Muscle of arm (tissue), 1 donor: ENCODE measurements at regions not wholly inside any gene's neighbourhood (a gene's known extent, or its start where the extent isn't known, plus 50 kb on each side); places are given as distances from the start of the nearest gene placed in this dataset.
A peak's percentile ranks its signal among the peaks of the same experiment; 100 is the strongest.

Experiments used
- DNase-seq: peaks from one replicate; pipeline ENCODE4 v3.0.0-alpha.2; 2013

DNA sequence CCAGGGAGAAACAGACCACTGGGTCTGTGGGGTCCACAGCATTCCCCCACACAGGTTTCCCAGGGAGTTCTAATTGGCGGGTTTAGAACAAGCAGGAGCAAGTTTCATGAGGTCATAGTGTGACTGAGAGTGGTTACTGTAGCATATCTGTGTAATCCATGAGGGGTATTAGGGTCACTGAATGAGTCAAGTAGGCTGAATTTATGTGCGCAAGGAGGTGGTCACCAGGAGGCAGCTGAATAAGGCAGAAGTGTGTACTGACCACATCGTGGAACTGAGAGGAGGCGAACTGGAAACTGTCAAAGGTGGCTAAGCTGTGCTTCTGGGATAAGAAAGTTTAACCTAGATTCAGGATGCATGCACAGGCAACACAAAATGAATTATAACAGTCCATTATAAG, 876.0 kb downstream of the METTL15 start:
- DNase-seq: no peak

DNA sequence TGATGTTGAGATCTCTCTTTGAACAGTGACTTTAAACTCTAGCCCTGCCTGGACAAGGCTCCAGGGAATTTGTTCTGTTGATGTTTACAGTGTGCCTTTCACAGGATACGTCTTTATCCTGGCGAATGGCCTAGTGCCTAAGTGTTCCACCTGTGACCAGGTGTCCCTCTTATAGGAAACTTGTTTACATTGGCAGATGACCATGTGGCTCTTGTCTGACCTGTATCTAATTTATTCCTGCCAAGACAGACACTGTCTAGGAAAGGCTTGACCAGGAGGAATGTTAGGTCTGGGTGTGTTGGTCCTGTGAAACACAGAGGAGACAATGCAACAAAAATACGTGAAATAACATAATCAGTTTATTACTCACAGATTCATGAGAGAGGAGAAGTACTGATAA, 875.6 kb downstream of the METTL15 start:
- no peak for DNase-seq

DNA sequence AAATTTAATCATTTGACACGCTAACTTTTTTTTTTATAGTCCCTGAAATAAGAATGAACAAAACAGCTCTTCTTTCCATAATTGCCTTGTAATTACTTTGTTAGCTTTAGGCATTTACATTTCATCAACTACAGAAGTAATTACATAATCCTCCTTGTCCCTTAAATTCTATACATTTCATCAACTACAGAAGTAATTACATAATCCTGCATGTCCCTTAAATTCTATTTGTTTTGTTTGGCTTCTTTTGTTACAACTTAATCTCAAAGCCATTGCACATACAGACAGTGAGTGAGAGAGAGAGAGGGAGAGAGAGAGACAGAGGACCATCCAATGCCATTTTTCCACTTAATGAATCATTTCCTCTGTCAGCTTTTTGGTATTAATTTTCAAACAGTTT, 873.2 kb downstream of the METTL15 start:
- DNase-seq: no peak

GRCh38 chr11:28976801-28977145, 868.6 kb downstream of the METTL15 start:
- DNase-seq: no peak

DNA sequence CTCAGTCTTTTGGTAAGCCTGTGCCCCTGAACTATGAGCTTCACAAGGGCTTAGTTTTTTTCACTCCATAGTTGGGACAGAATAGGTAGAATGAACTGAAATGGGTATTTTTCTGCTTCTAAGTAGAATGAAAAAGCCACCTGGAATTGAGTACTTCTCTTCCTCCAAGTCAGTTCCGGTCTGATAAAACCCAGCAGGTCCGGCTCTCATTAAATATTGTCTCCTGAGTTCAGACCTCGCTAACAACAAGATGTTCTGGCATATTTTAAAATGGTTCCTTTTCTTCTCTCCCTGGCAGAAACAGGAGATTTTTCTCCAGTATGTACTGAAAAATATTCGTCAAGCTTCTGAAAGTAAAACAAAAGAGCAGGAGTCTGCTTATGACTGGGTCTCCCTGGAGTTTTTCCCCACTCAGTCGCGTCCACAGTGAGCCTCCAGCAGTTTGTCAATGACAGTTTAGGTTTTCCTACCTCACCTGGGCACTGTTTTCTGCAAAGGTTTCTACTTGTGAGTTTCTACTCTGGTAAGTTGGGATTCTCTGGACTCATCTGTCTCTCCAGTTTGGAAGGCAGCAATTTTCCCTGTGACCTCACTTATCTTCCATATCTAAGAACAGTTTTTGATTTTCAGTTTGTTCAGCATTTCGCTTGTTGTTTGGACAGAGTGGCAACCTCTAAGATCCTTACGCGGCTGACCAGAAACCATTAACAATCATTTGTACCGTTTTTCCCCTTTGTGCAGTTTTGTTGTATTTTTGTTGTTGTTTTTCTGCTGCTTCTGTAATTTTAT, 868.0 kb downstream of the METTL15 start:
- no peak for DNase-seq

DNA sequence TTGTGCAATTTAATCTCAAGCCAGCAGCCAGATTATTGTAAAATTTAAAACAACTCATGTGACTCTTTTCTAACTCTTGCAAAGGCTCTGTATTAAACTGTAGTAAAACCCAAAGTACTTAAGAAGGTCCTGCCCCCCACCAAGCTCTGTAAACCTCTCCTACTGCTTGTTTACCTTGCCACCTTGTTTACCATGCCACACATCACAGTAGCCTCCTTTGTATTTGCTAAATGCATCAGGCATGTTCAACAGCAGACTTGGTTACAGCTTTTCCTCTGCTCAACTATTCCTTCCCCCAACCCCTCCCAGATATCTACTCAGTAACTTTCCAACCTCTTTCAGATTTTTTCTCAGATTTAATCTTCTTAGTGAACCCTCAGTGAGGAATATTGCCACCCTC, 861.6 kb downstream of the METTL15 start:
- DNase-seq: no peak

- DNase-seq: no peak
Observed at GRCh38 chr11:28966951-28967350, 858.8 kb downstream of the METTL15 start.

- no peak for DNase-seq
Observed at GRCh38 chr11:28965819-28966218, 857.6 kb downstream of the METTL15 start.

DNA sequence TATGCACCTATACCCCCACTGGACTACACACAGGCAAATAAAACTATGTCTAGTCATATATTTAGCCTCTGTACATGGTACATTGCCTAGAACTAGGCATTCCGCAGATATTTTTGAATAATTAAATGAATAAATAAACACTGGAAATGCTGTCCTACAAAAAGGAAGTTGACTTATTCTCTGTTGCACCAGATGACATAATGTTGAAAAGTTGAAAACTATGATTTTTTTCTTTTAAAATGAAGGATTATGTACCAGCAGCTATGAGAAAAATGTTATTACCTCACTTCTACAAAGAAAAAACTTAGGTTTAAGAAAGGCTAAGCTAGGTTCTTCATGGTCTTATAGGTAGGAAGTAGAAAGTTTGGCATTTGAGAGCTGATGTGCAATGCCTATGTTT, 856.6 kb downstream of the METTL15 start:
- no peak for DNase-seq

DNA sequence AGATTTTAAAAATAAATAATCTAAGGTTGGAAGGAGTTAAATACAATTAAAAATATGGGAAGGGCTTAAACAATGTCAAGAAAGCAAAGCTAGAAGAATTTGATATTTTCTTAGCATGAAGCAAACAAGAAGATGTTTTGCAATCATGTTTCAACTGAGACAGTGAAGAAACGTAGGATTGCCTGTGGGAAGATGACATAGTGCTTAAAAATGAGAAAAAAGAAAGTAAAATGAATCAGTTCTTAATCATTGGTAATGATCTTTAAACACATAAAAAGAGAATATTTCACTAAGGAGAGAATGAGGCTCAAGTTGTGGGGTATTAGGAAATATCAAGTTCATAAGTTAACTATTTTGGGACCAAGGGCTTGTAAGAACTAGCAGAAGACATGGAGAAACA, 855.0 kb downstream of the METTL15 start:
- no peak for DNase-seq

DNA sequence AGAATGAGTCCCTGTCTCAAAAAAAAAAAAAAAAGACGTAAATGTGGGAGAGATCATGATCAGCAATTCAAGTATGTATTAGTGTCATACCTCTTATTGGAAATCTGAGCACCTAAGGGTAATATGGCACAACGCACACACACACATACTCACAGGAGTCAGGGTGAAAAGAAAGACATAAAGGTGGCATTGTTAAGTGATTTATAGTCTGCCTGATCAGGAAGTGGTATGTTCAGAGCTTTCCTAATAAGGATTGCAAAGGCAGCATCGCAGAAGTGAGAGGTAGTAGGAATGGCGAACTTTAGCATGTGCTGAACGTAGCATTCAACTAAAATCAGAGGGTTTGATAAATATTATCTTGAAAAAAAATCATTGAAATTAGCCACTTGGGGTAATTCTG, 854.3 kb downstream of the METTL15 start:
- no peak for DNase-seq

- DNase-seq: no peak
Observed at GRCh38 chr11:28961726-28962125, 853.5 kb downstream of the METTL15 start.

DNA sequence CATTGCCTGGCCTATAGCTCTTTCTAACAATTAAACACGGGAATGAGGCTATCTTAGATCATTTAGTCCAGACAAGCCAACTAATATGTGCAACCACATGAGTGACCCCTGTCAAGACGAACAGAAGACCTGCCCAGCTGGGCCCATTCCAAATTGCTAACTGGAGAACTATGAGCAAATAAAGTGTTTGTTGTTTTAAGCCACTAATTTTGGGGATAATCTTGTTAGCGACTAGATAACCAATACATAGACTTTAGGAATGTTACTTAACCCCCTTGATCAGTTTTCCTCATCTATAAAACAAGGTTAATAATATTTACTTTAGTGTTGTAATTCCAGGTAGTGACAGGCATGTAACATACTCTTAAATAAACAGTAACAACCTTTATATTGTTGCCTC, 848.3 kb downstream of the METTL15 start:
- DNase-seq: no peak

DNA sequence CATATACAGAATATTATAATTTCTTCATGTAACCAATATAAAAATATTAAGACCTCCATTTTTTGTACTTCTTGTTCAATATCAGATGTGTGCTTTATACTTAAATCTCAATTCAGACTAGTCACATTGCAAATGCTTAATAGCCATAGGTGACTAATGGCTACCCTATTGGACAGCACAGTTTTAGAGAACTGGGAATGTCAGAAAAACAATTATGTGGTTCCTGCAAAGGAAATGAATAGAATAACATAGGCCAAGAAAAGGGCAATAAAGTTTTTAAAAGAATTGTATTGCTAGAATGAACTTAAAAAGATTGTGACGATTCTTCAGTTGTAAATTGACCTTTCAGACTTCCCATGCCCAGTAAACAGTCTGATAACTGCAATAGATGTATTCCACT, 843.0 kb downstream of the METTL15 start:
- no peak for DNase-seq

DNA sequence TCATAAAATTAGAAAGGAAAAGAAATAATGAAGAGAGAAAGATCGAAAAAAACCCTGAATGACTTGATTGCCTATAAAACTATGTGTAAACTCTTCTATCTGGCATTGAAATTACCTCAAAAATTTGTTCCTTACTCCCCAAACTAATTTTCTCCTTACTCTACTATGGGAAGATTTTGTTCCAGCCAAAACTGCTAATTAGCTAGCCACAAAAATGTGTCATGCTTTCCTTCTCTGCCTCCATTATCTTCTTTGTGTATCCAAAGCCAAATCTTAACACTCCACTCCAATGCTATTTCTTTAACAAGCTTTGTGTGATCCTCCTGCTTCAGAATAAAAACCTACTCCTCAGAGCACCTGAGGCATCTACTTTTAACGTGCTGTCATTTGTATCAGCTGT, 831.2 kb downstream of the METTL15 start:
- DNase-seq: no peak

- no peak for DNase-seq
Observed at GRCh38 chr11:28938091-28938490, 829.9 kb downstream of the METTL15 start.

- DNase-seq: no peak
Observed at GRCh38 chr11:28932940-28933339, 824.8 kb downstream of the METTL15 start.

GRCh38 chr11:28924004-28924403, 815.8 kb downstream of the METTL15 start:
- DNase-seq: no peak

- peak; percentile 23 for DNase-seq
Observed at GRCh38 chr11:28922386-28922981, 814.3 kb downstream of the METTL15 start.

- no peak for DNase-seq
Observed at GRCh38 chr11:28919194-28919593, 811.0 kb downstream of the METTL15 start.

GRCh38 chr11:28913883-28914282, 805.7 kb downstream of the METTL15 start:
- DNase-seq: no peak

- no peak for DNase-seq
Observed at GRCh38 chr11:28911829-28912228, 803.6 kb downstream of the METTL15 start.

GRCh38 chr11:28910926-28911325, 802.7 kb downstream of the METTL15 start:
- DNase-seq: no peak

GRCh38 chr11:28903716-28904115, 795.5 kb downstream of the METTL15 start:
- peak; percentile 2 for DNase-seq
